HFFc6 (cell line): ENCODE measurements at regions not wholly inside any gene's neighbourhood (a gene's known extent, or its start where the extent isn't known, plus 50 kb on each side); places are given as distances from the start of the nearest gene placed in this dataset.

ENCODE experiments used
- DNase-seq: peaks from one replicate; pipeline ENCODE4 v3.0.0-alpha.2; 2018
- H3K27ac Mint-ChIP-seq: 2 replicates; pipeline ENCODE4 v1.8.0; 2020; ENCODE audit warnings: mild to moderate bottlenecking, mixed read lengths
- H3K27me3 Mint-ChIP-seq: 2 replicates; pipeline ENCODE4 v1.8.0; 2021; ENCODE audit warnings: mild to moderate bottlenecking, moderate library complexity, mixed read lengths; ENCODE audit not compliant: insufficient read depth
- H3K36me3 Mint-ChIP-seq: 2 replicates; pipeline ENCODE4 v1.8.0; 2021; ENCODE audit warnings: low read depth, mixed read lengths
- H3K4me1 Mint-ChIP-seq: 2 replicates; pipeline ENCODE4 v1.8.0; 2020; ENCODE audit warnings: low read depth, mixed read lengths
- H3K4me3 Mint-ChIP-seq: 2 replicates; pipeline ENCODE4 v1.8.0; 2020; ENCODE audit warnings: mild to moderate bottlenecking, moderate library complexity, mixed read lengths
- H3K9me3 Mint-ChIP-seq: 2 replicates; pipeline ENCODE4 v1.8.0; 2020; ENCODE audit warnings: mild to moderate bottlenecking, mixed read lengths
- CTCF ChIP-seq: fragments of 200-600 bp; sonication (generic); IDR thresholded peaks from 2 replicates; pipeline ENCODE4 v1.5.0; 2021; ENCODE audit warnings: antibody characterized with exemption, mild to moderate bottlenecking

GRCh38 chr13:48843630-48844380, 131.9 kb upstream of the FNDC3A start:
- no peak overlapping the region for H3K27ac Mint-ChIP-seq
- no peak for DNase-seq

GRCh38 chr13:48844676-48845075, 131.0 kb upstream of the FNDC3A start:
- Mint-ChIP-seq H3K36me3 (no peaks in the 10 kb centered on the region), H3K9me3 (no peaks in the 10 kb centered on the region), H3K4me3 (no peak overlapping the region), H3K4me1 (no peaks in the 10 kb centered on the region), H3K27me3 (peaks cover 15% of the 10 kb centered on the region), H3K27ac (no peak overlapping the region)
- no peak for TF ChIP-seq CTCF
- DNase-seq: no peak

More at GRCh38 chr13:48843630-48844380, 131.9 kb upstream of the FNDC3A start:
- Mint-ChIP-seq H3K9me3 (no peaks in the 10 kb centered on the region), H3K4me1 (peaks cover 2% of the 10 kb centered on the region), H3K36me3 (no peaks in the 10 kb centered on the region), H3K4me3 (no peak overlapping the region), H3K27me3 (peaks cover 11% of the 10 kb centered on the region)
- no peak for TF ChIP-seq CTCF

GRCh38 chr13:48849515-48849914, 126.2 kb upstream of the FNDC3A start:
- Mint-ChIP-seq H3K36me3 (no peaks in the 10 kb centered on the region), H3K27me3 (peaks cover 16% of the 10 kb centered on the region; the same call in 1 of the 2 replicates), H3K27ac (no peak overlapping the region), H3K4me3 (no peak overlapping the region), H3K9me3 (no peaks in the 10 kb centered on the region), H3K4me1 (peaks cover 7% of the 10 kb centered on the region; the same call in 1 of the 2 replicates)
- DNase-seq: no peak
- TF ChIP-seq CTCF: no peak

- H3K4me3 Mint-ChIP-seq: no peak overlapping the region
- H3K27ac Mint-ChIP-seq: no peak overlapping the region
- H3K4me1 Mint-ChIP-seq: peaks cover 7% of the 10 kb centered on the region; the same call in 1 of the 2 replicates
- H3K36me3 Mint-ChIP-seq: no peaks in the 10 kb centered on the region
- peaks cover 16% of the 10 kb centered on the region; the same call in 1 of the 2 replicates for H3K27me3 Mint-ChIP-seq
- no peak for TF ChIP-seq CTCF
- DNase-seq: no peak
- H3K9me3 Mint-ChIP-seq: no peaks in the 10 kb centered on the region
These were observed 124.0 kb upstream of the FNDC3A start for GRCh38 chr13:48851707-48852106.

- Mint-ChIP-seq H3K4me3 (no peak overlapping the region), H3K4me1 (peaks cover 7% of the 10 kb centered on the region; the same call in 1 of the 2 replicates), H3K27ac (no peak overlapping the region), H3K9me3 (no peaks in the 10 kb centered on the region), H3K27me3 (peaks cover 16% of the 10 kb centered on the region; the same call in 1 of the 2 replicates), H3K36me3 (no peaks in the 10 kb centered on the region)
- DNase-seq: no peak
- TF ChIP-seq CTCF: no peak
These were observed 122.6 kb upstream of the FNDC3A start for GRCh38 chr13:48852911-48853727.
